Keratinocyte (primary cell): ENCODE measurements at regions not wholly inside any gene's neighbourhood (a gene's known extent, or its start where the extent isn't known, plus 50 kb on each side); places are given as distances from the start of the nearest gene placed in this dataset.

Experiments used
- DNase-seq: peaks from one replicate; pipeline ENCODE4 v3.0.0-alpha.2; 2011; ENCODE audit warnings: low read depth, missing footprints, low spot score
- FAIRE-seq: peaks from 2 replicates; lab custom pipeline; 2011; peaks lifted over from hg19 to GRCh38; lab: Jason Lieb, UNC
- H2AFZ ChIP-seq: 2 replicates; pipeline ENCODE4 v1.6.0; 2012; ENCODE audit warnings: low read length, control low read depth, inconsistent platforms; ENCODE audit not compliant: control insufficient read depth
- H3K27ac ChIP-seq: 2 replicates; pipeline ENCODE4 v1.5.1; 2011; ENCODE audit warnings: low read length; ENCODE audit not compliant: control insufficient read depth, insufficient read depth
- H3K27me3 ChIP-seq: 3 replicates; pipeline ENCODE4 v1.6.0; 2011; ENCODE audit warnings: low read length; ENCODE audit not compliant: control insufficient read depth, insufficient read depth; ENCODE audit errors: extremely low read depth
- H3K36me3 ChIP-seq, 2 experiments: 2 replicates in 1 of 2; 3 replicates in 1 of 2; pipeline ENCODE4 v1.5.1; 2011; ENCODE audit warnings: low read length in 2 of 2, mild to moderate bottlenecking in 1 of 2; ENCODE audit not compliant: control insufficient read depth in 2 of 2, insufficient read depth in 2 of 2; ENCODE audit errors: extremely low read depth in 1 of 2
- H3K4me1 ChIP-seq: 3 replicates; pipeline ENCODE4 v1.5.1; 2011; ENCODE audit warnings: low read length; ENCODE audit not compliant: control insufficient read depth, insufficient read depth; ENCODE audit errors: extremely low read depth
- H3K4me2 ChIP-seq: 3 replicates; pipeline ENCODE4 v1.6.0; 2011; ENCODE audit warnings: low read depth, low read length; ENCODE audit not compliant: control insufficient read depth, insufficient read depth; ENCODE audit errors: extremely low read depth
- H3K4me3 ChIP-seq, 3 experiments: fragments of 200-600 bp in 1 of 3; sonication (generic) in 1 of 3; 2 replicates in 2 of 3; 3 replicates in 1 of 3; pipeline ENCODE4 v1.5.1; 2011 to 2016; ENCODE audit warnings: low read length in 3 of 3, mild to moderate bottlenecking in 3 of 3, control low read depth in 2 of 3, inconsistent platforms in 1 of 3, low read depth in 1 of 3, mixed read lengths in 1 of 3, mixed run types in 1 of 3, moderate library complexity in 1 of 3; ENCODE audit not compliant: control insufficient read depth in 2 of 3, insufficient read depth in 2 of 3; ENCODE audit errors: extremely low read depth in 1 of 3
- H3K79me2 ChIP-seq: 2 replicates; pipeline ENCODE4 v1.6.0; 2012; ENCODE audit warnings: low read length; ENCODE audit not compliant: control insufficient read depth, insufficient read depth
- H3K9ac ChIP-seq: 3 replicates; pipeline ENCODE4 v1.6.0; 2011; ENCODE audit warnings: low read length; ENCODE audit not compliant: control insufficient read depth, insufficient read depth; ENCODE audit errors: extremely low read depth
- H3K9me1 ChIP-seq: 3 replicates; pipeline ENCODE4 v1.6.0; 2011; ENCODE audit warnings: low read length; ENCODE audit not compliant: control insufficient read depth, insufficient read depth; ENCODE audit errors: extremely low read depth
- H3K9me3 ChIP-seq: 2 replicates; pipeline ENCODE4 v1.5.1; 2012; ENCODE audit warnings: low read depth, low read length; ENCODE audit not compliant: control insufficient read depth
- H4K20me1 ChIP-seq: 3 replicates; pipeline ENCODE4 v1.6.0; 2011; ENCODE audit warnings: low read length; ENCODE audit not compliant: control insufficient read depth, insufficient read depth; ENCODE audit errors: extremely low read depth
- EZH2 ChIP-seq: IDR thresholded peaks from one replicate; pipeline ENCODE4 v1.6.1; 2012; ENCODE audit warnings: inconsistent platforms, mild to moderate bottlenecking, low read length, moderate library complexity
- dilution Hi-C: fragments of 300-500 bp; cut with MboI; formaldehyde crosslinking; loops from one replicate; pipeline ENCODE4 v1.7.0; 2020; ENCODE audit warnings: low sequenced_read_pairs; ENCODE audit not compliant: extremely low pct_ligation_motif_present
- TF ChIP-seq, protein P1 (sequence below), 3 experiments: IDR thresholded peaks in 1 of 3; conservative IDR thresholded peaks in 1 of 3; optimal IDR thresholded peaks in 1 of 3; 2 replicates in 2 of 3; 3 replicates in 1 of 3; pipeline versions ENCODE3 to v1.5.1; 2011; ENCODE audit warnings: low read length in 3 of 3, mild to moderate bottlenecking in 3 of 3, moderate library complexity in 2 of 3, control low read depth in 1 of 3, inconsistent platforms in 1 of 3; ENCODE audit not compliant: insufficient read depth in 2 of 3; ENCODE audit errors: extremely low read depth in 1 of 3

DNA sequence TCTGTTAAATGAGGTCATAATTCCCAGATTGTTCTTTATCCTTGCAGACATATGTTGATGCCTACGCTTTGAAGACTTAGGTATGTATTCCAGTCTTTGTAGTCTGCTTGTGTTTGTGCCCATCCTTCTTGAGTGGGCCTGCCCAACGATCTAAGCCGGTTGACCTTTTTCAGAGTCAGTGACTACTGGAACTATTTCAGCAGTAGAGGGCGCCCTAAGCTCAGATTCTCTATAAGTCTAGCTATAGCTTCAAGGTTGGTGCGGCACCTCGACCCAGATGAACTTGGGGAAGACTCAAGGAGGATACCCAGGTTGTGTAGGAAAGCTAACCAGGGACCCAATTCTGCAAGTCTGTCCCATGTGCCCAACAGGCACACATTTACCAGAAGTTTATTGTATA, 228.8 kb upstream of the PPP2R3A start:
- Histone ChIP-seq H3K79me2 (no peaks in the 10 kb centered on the region), H3K4me1 (no peaks in the 10 kb centered on the region), H3K9me1 (no peaks in the 10 kb centered on the region), H2AFZ (no peak overlapping the region), H4K20me1 (no peaks in the 10 kb centered on the region), H3K27ac (no peak overlapping the region), H3K9me3 (no peaks in the 10 kb centered on the region), H3K9ac (no peak overlapping the region), H3K4me2 (no peak overlapping the region), H3K27me3 (no peaks in the 10 kb centered on the region), H3K4me3 (no peak overlapping the region), H3K36me3 (no peaks in the 10 kb centered on the region)
- FAIRE-seq (no peak), DNase-seq (peak; percentile 7)
- no peak for TF ChIP-seq EZH2
- TF ChIP-seq, protein P1, sequence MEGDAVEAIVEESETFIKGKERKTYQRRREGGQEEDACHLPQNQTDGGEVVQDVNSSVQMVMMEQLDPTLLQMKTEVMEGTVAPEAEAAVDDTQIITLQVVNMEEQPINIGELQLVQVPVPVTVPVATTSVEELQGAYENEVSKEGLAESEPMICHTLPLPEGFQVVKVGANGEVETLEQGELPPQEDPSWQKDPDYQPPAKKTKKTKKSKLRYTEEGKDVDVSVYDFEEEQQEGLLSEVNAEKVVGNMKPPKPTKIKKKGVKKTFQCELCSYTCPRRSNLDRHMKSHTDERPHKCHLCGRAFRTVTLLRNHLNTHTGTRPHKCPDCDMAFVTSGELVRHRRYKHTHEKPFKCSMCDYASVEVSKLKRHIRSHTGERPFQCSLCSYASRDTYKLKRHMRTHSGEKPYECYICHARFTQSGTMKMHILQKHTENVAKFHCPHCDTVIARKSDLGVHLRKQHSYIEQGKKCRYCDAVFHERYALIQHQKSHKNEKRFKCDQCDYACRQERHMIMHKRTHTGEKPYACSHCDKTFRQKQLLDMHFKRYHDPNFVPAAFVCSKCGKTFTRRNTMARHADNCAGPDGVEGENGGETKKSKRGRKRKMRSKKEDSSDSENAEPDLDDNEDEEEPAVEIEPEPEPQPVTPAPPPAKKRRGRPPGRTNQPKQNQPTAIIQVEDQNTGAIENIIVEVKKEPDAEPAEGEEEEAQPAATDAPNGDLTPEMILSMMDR (optimal IDR thresholded peaks at IDR 0.05 in 1 of 3, IDR thresholded peaks at IDR 0.05 in 1 of 3, conservative IDR thresholded peaks at IDR 0.05 in 1 of 3; ENCODE audit: extremely low read depth in 1 of 3, insufficient read depth in 2 of 3, low read length in 3 of 3) = peak; percentile 29 to 52 (median 49)
- dilution Hi-C loops = loop anchor here (5.0 to 25.0 kb wide), 2 partner anchors 51 to 151 kb away; no protein-coding TSS in a partner anchor

DNA sequence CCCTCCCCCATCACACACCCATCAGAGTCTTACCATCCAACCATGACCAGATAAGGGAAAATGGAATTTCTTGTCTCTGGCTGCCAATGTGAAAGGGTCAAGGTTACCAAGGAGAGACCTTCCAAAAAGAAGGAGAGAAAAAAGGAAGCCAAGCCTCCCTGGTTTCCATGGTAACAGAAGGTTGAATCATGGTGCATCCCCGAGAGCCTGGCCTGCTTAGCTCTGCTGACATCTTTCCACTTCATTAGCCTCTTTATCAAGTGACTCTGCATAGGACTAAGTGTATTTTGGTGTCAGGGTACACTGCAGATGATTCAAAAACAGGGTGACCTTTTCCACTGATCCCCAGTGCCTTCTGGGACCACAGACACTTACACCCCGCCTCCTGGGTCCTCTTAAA, 225.7 kb upstream of the PPP2R3A start:
- no peaks in the 10 kb centered on the region for H4K20me1 ChIP-seq
- FAIRE-seq (no peak), DNase-seq (no peak)
- H3K9me1 ChIP-seq = no peaks in the 10 kb centered on the region
- dilution Hi-C loops = loop anchor here (5.0 to 25.0 kb wide), 2 partner anchors 48 to 148 kb away; no protein-coding TSS in a partner anchor
- no peak overlapping the region for H3K27ac ChIP-seq
- TF ChIP-seq, protein P1 (optimal IDR thresholded peaks at IDR 0.05 in 1 of 3, IDR thresholded peaks at IDR 0.05 in 1 of 3, conservative IDR thresholded peaks at IDR 0.05 in 1 of 3; ENCODE audit: extremely low read depth in 1 of 3, insufficient read depth in 2 of 3, low read length in 3 of 3) = no peak
- TF ChIP-seq EZH2 = no peak
- no peaks in the 10 kb centered on the region for H3K36me3 ChIP-seq
- no peak overlapping the region for H2AFZ ChIP-seq
- no peaks in the 10 kb centered on the region for H3K79me2 ChIP-seq
- H3K4me1 ChIP-seq = no peaks in the 10 kb centered on the region
- no peak overlapping the region for H3K4me2 ChIP-seq
- H3K9me3 ChIP-seq = no peaks in the 10 kb centered on the region
- H3K9ac ChIP-seq = no peak overlapping the region
- no peak overlapping the region for H3K4me3 ChIP-seq
- H3K27me3 ChIP-seq = no peaks in the 10 kb centered on the region
